Ectodermal cell (in vitro differentiated cells): ENCODE measurements at regions not wholly inside any gene's neighbourhood (a gene's known extent, or its start where the extent isn't known, plus 50 kb on each side); places are given as distances from the start of the nearest gene placed in this dataset.
"Not testable (repeated sequence)": the region's sequence is repeated elsewhere in the genome, so short reads cannot be mapped to it uniquely, and the experiment has no call there.

Source experiments
- H3K27ac ChIP-seq: 2 replicates; pipeline ENCODE4 v1.7.0; 2013; ENCODE audit warnings: mild to moderate bottlenecking, low read depth, low read length; ENCODE audit not compliant: insufficient read depth, poor library complexity, severe bottlenecking
- H3K27me3 ChIP-seq: 2 replicates; pipeline ENCODE4 v1.7.0; 2013; ENCODE audit warnings: mild to moderate bottlenecking, low read length; ENCODE audit not compliant: insufficient read depth, control insufficient read depth, poor library complexity, severe bottlenecking
- H3K36me3 ChIP-seq: one replicate; pipeline ENCODE4 v1.7.0; 2013; ENCODE audit warnings: low read length; ENCODE audit not compliant: control insufficient read depth, insufficient read depth
- H3K4me1 ChIP-seq: one replicate; pipeline ENCODE4 v1.7.0; 2013; ENCODE audit warnings: low read length; ENCODE audit not compliant: control insufficient read depth, insufficient read depth
- H3K4me3 ChIP-seq: 2 replicates; pipeline ENCODE4 v1.7.0; 2013; ENCODE audit warnings: low read depth, low read length, control low read depth; ENCODE audit not compliant: insufficient read depth
- H3K9me3 ChIP-seq: 2 replicates; pipeline ENCODE4 v1.7.0; 2013; ENCODE audit warnings: mild to moderate bottlenecking, low read length, moderate library complexity; ENCODE audit not compliant: control insufficient read depth
- WGBS, 2 experiments: methylation state at CpG; one replicate each; pipeline ENCODE4 v1.1.7; 2013; ENCODE audit warnings: missing lambda C conversion rate in 2 of 2; 5-methylcytosine and 5-hydroxymethylcytosine counted together

- H3K4me1 ChIP-seq = peaks cover 8% of the 10 kb centered on the region
- no peaks in the 10 kb centered on the region for H3K36me3 ChIP-seq
- WGBS, 2 experiments = 70 to 92% methylated on average over 1 to 2 of the region's 3 CpGs
- H3K9me3 ChIP-seq = no peaks in the 10 kb centered on the region
- no peak overlapping the region for H3K4me3 ChIP-seq
- H3K27ac ChIP-seq = no peak overlapping the region
- no peaks in the 10 kb centered on the region for H3K27me3 ChIP-seq
These were observed 152.7 kb downstream of the IL20RB start for GRCh38 chr3:137110392-137110996.

GRCh38 chr3:137111497-137111896 is 153.7 kb downstream of the IL20RB start:
- 84 to 88% methylated on average over 4 to 7 of the region's 8 CpGs for WGBS, 2 experiments
- Histone ChIP-seq H3K4me1 (peaks cover 8% of the 10 kb centered on the region), H3K36me3 (no peaks in the 10 kb centered on the region), H3K4me3 (no peak overlapping the region), H3K27me3 (no peaks in the 10 kb centered on the region), H3K9me3 (no peaks in the 10 kb centered on the region), H3K27ac (no peak overlapping the region)

- no peaks in the 10 kb centered on the region for H3K4me1 ChIP-seq
- H3K27ac ChIP-seq = no peak overlapping the region
- no peak overlapping the region for H3K4me3 ChIP-seq
- no peaks in the 10 kb centered on the region for H3K9me3 ChIP-seq
- no peaks in the 10 kb centered on the region for H3K36me3 ChIP-seq
- no peaks in the 10 kb centered on the region for H3K27me3 ChIP-seq
These were observed 158.8 kb downstream of the IL20RB start for GRCh38 chr3:137116619-137117018.

DNA sequence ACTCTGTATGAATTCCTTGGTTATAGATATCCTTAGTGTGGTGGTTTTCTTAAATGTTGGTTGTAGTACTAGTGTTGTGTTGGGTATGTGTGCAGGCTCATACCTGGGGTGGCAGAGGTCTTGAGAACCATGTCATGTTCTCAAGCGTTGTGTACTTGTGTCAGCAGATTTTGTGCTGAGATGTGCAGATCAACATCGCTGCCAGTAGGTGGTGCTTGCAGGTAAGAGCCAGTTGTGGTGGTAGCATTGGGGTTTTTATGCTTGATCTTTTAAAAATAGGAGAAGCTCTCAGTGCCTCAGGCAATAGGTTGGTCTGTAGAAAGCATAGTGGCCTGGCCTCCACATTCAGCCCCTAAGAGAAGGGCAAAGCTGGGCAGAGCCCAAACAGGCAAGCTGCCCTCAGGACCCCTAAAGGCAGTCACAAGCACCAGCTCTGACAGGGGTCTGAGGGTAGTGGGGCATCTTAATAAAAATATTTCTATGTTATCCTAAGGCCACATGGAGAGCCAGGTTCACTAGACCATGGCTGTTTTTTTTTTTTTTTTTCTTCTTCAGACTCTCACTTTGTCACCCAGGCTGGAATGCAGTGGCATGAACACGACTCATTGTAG is 164.0 kb downstream of the IL20RB start:
- H3K27me3 ChIP-seq = no peaks in the 10 kb centered on the region
- no peaks in the 10 kb centered on the region for H3K4me1 ChIP-seq
- H3K36me3 ChIP-seq = no peaks in the 10 kb centered on the region
- WGBS, 2 experiments = 52 to 53% methylated on average over 3 of the region's 3 CpGs
- no peak overlapping the region for H3K27ac ChIP-seq
- H3K4me3 ChIP-seq = no peak overlapping the region
- H3K9me3 ChIP-seq = no peaks in the 10 kb centered on the region

DNA sequence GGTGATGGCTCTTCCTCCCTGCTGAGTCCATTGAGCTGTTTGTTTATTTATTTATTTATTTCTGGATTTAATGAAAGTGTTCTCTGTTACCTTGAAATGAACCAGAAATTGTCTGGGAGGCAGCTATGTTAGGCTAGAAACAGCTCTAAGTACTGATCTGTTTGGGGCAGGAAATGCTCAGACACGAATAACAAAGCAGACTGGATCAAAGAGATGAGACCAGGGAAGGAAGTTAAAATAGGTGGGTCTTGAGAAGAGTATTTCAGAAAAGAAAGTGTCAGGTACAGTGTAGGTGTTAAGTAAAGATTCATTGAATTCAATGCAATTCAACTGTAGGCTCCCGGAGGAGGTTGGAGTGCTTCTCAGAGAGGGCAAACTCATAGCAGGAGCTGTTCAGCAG is 173.3 kb downstream of the IL20RB start:
- H3K4me3 ChIP-seq = no peak overlapping the region
- no peaks in the 10 kb centered on the region for H3K27me3 ChIP-seq
- 65 to 75% methylated on average over 2 of the region's 2 CpGs for WGBS, 2 experiments

DNA sequence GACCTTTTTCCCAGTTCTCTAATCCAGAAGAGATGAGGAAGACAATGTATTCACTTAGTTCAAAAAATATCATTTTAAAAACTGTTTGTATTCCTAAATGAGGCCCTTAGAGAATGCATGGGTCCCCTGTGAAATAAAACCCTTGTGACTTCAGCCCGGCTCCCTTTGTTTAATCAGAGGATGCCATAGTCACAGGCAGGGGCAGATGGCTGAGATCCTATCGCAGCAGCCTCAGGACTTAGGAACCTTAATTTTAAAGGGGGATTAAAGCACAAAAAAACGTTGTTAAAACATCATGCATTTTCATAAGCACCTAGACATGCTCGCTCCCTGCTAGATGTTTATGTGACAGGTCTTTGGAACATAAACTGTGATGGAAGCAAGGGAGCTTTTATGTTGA is 176.6 kb downstream of the IL20RB start:
- H3K4me1 ChIP-seq = no peaks in the 10 kb centered on the region
- H3K27me3 ChIP-seq = no peaks in the 10 kb centered on the region
- H3K4me3 ChIP-seq = no peak overlapping the region
- no peaks in the 10 kb centered on the region for H3K9me3 ChIP-seq
- no peak overlapping the region for H3K27ac ChIP-seq
- H3K36me3 ChIP-seq = no peaks in the 10 kb centered on the region
- WGBS, 2 experiments = 44 to 65% methylated on average over 4 of the region's 4 CpGs

More for the DNA sequence above, 173.3 kb downstream of the IL20RB start:
- Histone ChIP-seq H3K36me3 (no peaks in the 10 kb centered on the region), H3K4me1 (no peaks in the 10 kb centered on the region), H3K27ac (no peak overlapping the region), H3K9me3 (no peaks in the 10 kb centered on the region)

DNA sequence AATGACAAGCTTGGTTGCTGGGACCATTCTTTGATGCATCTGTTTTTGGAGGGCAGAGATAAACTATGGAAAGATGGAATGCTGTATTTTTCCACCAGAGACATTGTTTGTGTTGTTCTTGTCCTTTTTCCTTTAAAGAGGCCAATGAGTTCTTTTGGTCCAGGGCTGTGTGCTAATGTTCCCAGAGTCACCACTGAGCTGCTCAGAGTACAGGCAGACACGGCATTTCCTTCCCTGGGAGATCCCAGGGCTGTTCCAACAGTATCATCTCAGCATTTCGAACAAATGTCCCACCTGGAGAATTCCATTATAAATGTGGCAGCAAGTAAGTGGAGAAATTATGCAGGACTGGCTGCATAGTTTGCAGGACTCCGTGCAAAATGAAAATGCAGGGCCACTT is 190.6 kb downstream of the IL20RB start:
- WGBS, 2 experiments = 88% methylated on average over 3 of the region's 3 CpGs
- Histone ChIP-seq H3K36me3 (no peaks in the 10 kb centered on the region), H3K4me1 (no peaks in the 10 kb centered on the region), H3K9me3 (no peaks in the 10 kb centered on the region), H3K4me3 (no peak overlapping the region), H3K27me3 (no peaks in the 10 kb centered on the region), H3K27ac (no peak overlapping the region)

GRCh38 chr3:137148917-137149316 is 191.1 kb downstream of the IL20RB start:
- WGBS, 2 experiments = 33 to 50% methylated on average over 2 of the region's 2 CpGs
- Histone ChIP-seq H3K4me1 (no peaks in the 10 kb centered on the region), H3K9me3 (no peaks in the 10 kb centered on the region)

GRCh38 chr3:137150825-137151224 is 193.0 kb downstream of the IL20RB start:
- WGBS, 2 experiments = 90 to 91% methylated on average over 5 of the region's 5 CpGs
- H3K9me3 ChIP-seq = no peaks in the 10 kb centered on the region

More at GRCh38 chr3:137148917-137149316, 191.1 kb downstream of the IL20RB start:
- no peaks in the 10 kb centered on the region for H3K27me3 ChIP-seq
- no peaks in the 10 kb centered on the region for H3K36me3 ChIP-seq
- no peak overlapping the region for H3K4me3 ChIP-seq
- no peak overlapping the region for H3K27ac ChIP-seq

DNA sequence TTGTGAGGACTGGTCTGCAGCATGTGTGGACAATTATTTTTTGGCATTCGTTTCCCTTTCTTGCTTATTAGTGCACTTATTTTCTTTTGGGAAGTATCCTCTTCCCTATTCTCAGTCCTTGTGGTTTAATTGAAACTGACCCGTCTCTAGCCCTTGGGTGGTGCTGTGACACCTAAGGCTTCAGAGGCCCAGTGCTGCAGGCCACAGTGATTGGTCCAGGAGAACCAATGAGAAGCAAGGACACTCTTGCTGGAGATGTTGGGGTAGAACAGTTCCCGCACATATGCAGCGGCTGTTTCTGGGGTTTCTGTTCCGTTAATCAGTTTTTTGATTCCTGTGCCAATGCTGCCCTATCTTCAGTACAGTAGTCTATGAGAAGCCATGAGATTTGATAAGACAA is 195.3 kb downstream of the IL20RB start:
- H3K4me1 ChIP-seq, H3K4me3 ChIP-seq, H3K27ac ChIP-seq, H3K9me3 ChIP-seq, H3K27me3 ChIP-seq, H3K36me3 ChIP-seq: not testable (repeated sequence)
- 95 to 96% methylated on average over 5 of the region's 5 CpGs for WGBS, 2 experiments

More at GRCh38 chr3:137150825-137151224, 193.0 kb downstream of the IL20RB start:
- no peaks in the 10 kb centered on the region for H3K36me3 ChIP-seq
- H3K4me1 ChIP-seq = no peaks in the 10 kb centered on the region
- no peak overlapping the region for H3K27ac ChIP-seq
- no peak overlapping the region for H3K4me3 ChIP-seq
- no peaks in the 10 kb centered on the region for H3K27me3 ChIP-seq
